ENCODE measurements at regions not wholly inside any gene's neighbourhood (a gene's known extent, or its start where the extent isn't known, plus 50 kb on each side); places are given as distances from the start of the nearest gene placed in this dataset.

GRCh38 chr3:152591515-152591914 lies 243.4 kb upstream of the P2RY1 start:
- TF ChIP-seq CTCF (IDR thresholded peaks at IDR 0.05) (no peak), POLR2A (IDR thresholded peaks at IDR 0.05) (no peak)

Measured in uterus (tissue), 2 donors.